Keratinocyte (primary cell): ENCODE measurements at regions not wholly inside any gene's neighbourhood (a gene's known extent, or its start where the extent isn't known, plus 50 kb on each side); places are given as distances from the start of the nearest gene placed in this dataset.

Experiments used
- DNase-seq: peaks from one replicate; pipeline ENCODE4 v3.0.0-alpha.2; 2011; ENCODE audit warnings: low read depth, missing footprints, low spot score
- FAIRE-seq: peaks from 2 replicates; lab custom pipeline; 2011; peaks lifted over from hg19 to GRCh38; lab: Jason Lieb, UNC
- H2AFZ ChIP-seq: 2 replicates; pipeline ENCODE4 v1.6.0; 2012; ENCODE audit warnings: low read length, control low read depth, inconsistent platforms; ENCODE audit not compliant: control insufficient read depth
- H3K27ac ChIP-seq: 2 replicates; pipeline ENCODE4 v1.5.1; 2011; ENCODE audit warnings: low read length; ENCODE audit not compliant: control insufficient read depth, insufficient read depth
- H3K27me3 ChIP-seq: 3 replicates; pipeline ENCODE4 v1.6.0; 2011; ENCODE audit warnings: low read length; ENCODE audit not compliant: control insufficient read depth, insufficient read depth; ENCODE audit errors: extremely low read depth
- H3K36me3 ChIP-seq, 2 experiments: 2 replicates in 1 of 2; 3 replicates in 1 of 2; pipeline ENCODE4 v1.5.1; 2011; ENCODE audit warnings: low read length in 2 of 2, mild to moderate bottlenecking in 1 of 2; ENCODE audit not compliant: control insufficient read depth in 2 of 2, insufficient read depth in 2 of 2; ENCODE audit errors: extremely low read depth in 1 of 2
- H3K4me1 ChIP-seq: 3 replicates; pipeline ENCODE4 v1.5.1; 2011; ENCODE audit warnings: low read length; ENCODE audit not compliant: control insufficient read depth, insufficient read depth; ENCODE audit errors: extremely low read depth
- H3K4me2 ChIP-seq: 3 replicates; pipeline ENCODE4 v1.6.0; 2011; ENCODE audit warnings: low read depth, low read length; ENCODE audit not compliant: control insufficient read depth, insufficient read depth; ENCODE audit errors: extremely low read depth
- H3K4me3 ChIP-seq, 3 experiments: fragments of 200-600 bp in 1 of 3; sonication (generic) in 1 of 3; 2 replicates in 2 of 3; 3 replicates in 1 of 3; pipeline ENCODE4 v1.5.1; 2011 to 2016; ENCODE audit warnings: low read length in 3 of 3, mild to moderate bottlenecking in 3 of 3, control low read depth in 2 of 3, inconsistent platforms in 1 of 3, low read depth in 1 of 3, mixed read lengths in 1 of 3, mixed run types in 1 of 3, moderate library complexity in 1 of 3; ENCODE audit not compliant: control insufficient read depth in 2 of 3, insufficient read depth in 2 of 3; ENCODE audit errors: extremely low read depth in 1 of 3
- H3K79me2 ChIP-seq: 2 replicates; pipeline ENCODE4 v1.6.0; 2012; ENCODE audit warnings: low read length; ENCODE audit not compliant: control insufficient read depth, insufficient read depth
- H3K9ac ChIP-seq: 3 replicates; pipeline ENCODE4 v1.6.0; 2011; ENCODE audit warnings: low read length; ENCODE audit not compliant: control insufficient read depth, insufficient read depth; ENCODE audit errors: extremely low read depth
- H3K9me1 ChIP-seq: 3 replicates; pipeline ENCODE4 v1.6.0; 2011; ENCODE audit warnings: low read length; ENCODE audit not compliant: control insufficient read depth, insufficient read depth; ENCODE audit errors: extremely low read depth
- H3K9me3 ChIP-seq: 2 replicates; pipeline ENCODE4 v1.5.1; 2012; ENCODE audit warnings: low read depth, low read length; ENCODE audit not compliant: control insufficient read depth
- H4K20me1 ChIP-seq: 3 replicates; pipeline ENCODE4 v1.6.0; 2011; ENCODE audit warnings: low read length; ENCODE audit not compliant: control insufficient read depth, insufficient read depth; ENCODE audit errors: extremely low read depth
- EZH2 ChIP-seq: IDR thresholded peaks from one replicate; pipeline ENCODE4 v1.6.1; 2012; ENCODE audit warnings: inconsistent platforms, mild to moderate bottlenecking, low read length, moderate library complexity
- dilution Hi-C: fragments of 300-500 bp; cut with MboI; formaldehyde crosslinking; loops from one replicate; pipeline ENCODE4 v1.7.0; 2020; ENCODE audit warnings: low sequenced_read_pairs; ENCODE audit not compliant: extremely low pct_ligation_motif_present
- TF ChIP-seq, protein P1 (sequence below), 3 experiments: IDR thresholded peaks in 1 of 3; conservative IDR thresholded peaks in 1 of 3; optimal IDR thresholded peaks in 1 of 3; 2 replicates in 2 of 3; 3 replicates in 1 of 3; pipeline versions ENCODE3 to v1.5.1; 2011; ENCODE audit warnings: low read length in 3 of 3, mild to moderate bottlenecking in 3 of 3, moderate library complexity in 2 of 3, control low read depth in 1 of 3, inconsistent platforms in 1 of 3; ENCODE audit not compliant: insufficient read depth in 2 of 3; ENCODE audit errors: extremely low read depth in 1 of 3

DNA sequence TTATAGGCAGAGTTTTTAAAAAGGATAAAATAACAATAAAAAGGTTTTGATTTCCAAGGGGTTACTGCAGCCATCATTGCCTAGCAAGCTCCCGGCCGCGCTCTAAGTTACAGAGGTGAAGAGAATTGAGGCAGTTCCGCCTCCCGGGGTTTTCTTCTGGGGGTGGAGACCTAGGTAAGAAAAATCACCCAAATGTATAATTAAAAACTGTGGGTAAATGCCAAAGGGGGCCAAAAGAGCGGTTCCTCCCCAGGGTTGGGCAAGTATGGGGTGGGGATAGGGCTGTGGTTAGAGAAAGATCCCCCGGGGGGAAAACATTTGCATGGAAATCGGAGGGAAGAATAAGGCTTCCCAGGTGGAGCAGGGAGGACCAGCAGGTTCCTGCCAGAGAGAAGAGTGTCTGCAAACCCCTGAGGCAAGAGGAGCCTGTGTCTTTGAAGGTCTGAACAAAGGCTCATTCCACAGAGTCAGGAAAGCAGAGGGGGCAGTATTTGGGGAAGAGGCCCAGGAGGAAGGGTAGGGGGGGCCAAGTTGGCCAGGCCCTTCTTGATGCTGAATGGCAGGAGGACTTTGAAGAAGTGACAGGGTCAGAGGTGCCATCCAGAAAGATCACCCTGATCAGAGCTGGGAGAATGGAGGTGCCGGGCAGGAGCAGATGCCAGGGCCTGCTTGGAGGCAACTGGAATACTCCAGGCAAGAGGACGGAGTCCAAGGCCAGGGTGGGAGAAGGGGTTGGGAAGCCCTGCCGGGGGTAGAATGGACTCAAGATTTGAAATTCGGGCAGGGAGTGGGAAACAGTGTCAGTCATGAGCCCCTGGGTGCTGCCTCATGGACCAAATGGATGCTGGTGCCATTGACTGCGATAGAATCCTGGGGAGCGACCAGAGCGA, 152.9 kb upstream of the RGMA start:
- FAIRE-seq, result no peak

DNA sequence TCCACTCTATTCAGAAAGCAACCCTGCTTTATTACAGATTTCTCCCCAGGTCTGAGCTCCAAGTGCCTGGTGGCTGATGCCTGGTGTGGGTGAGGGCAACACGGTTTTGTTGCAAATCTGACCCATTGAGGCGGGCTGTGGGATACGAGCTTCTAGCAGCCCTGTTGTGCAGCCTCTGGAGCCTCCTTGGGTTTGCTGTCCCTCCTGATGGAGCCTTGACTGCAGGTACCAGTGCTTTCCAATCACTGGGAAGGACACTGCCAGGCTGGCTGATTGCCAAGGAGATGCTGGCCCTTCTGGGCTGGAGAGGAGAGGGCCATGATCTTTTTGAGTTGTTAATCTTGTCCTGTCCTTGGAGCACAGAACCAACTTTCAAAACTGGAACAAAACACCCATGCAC, 151.0 kb upstream of the RGMA start:
- Histone ChIP-seq H3K4me3 (no peak overlapping the region), H3K79me2 (no peaks in the 10 kb centered on the region)

More for the DNA sequence above, 152.9 kb upstream of the RGMA start:
- Histone ChIP-seq H3K4me3 (no peak overlapping the region), H3K36me3 (no peaks in the 10 kb centered on the region), H2AFZ (no peak overlapping the region), H3K27me3 (no peaks in the 10 kb centered on the region), H3K9me1 (no peaks in the 10 kb centered on the region), H3K9me3 (no peaks in the 10 kb centered on the region), H3K4me2 (no peak overlapping the region), H3K4me1 (no peaks in the 10 kb centered on the region), H3K9ac (no peak overlapping the region), H3K27ac (no peak overlapping the region), H3K79me2 (no peaks in the 10 kb centered on the region), H4K20me1 (no peaks in the 10 kb centered on the region)
- dilution Hi-C loops, result no loop called here
- DNase-seq, result no peak
- no peak for TF ChIP-seq EZH2
- TF ChIP-seq, protein P1, sequence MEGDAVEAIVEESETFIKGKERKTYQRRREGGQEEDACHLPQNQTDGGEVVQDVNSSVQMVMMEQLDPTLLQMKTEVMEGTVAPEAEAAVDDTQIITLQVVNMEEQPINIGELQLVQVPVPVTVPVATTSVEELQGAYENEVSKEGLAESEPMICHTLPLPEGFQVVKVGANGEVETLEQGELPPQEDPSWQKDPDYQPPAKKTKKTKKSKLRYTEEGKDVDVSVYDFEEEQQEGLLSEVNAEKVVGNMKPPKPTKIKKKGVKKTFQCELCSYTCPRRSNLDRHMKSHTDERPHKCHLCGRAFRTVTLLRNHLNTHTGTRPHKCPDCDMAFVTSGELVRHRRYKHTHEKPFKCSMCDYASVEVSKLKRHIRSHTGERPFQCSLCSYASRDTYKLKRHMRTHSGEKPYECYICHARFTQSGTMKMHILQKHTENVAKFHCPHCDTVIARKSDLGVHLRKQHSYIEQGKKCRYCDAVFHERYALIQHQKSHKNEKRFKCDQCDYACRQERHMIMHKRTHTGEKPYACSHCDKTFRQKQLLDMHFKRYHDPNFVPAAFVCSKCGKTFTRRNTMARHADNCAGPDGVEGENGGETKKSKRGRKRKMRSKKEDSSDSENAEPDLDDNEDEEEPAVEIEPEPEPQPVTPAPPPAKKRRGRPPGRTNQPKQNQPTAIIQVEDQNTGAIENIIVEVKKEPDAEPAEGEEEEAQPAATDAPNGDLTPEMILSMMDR (optimal IDR thresholded peaks at IDR 0.05 in 1 of 3, IDR thresholded peaks at IDR 0.05 in 1 of 3, conservative IDR thresholded peaks at IDR 0.05 in 1 of 3; ENCODE audit: extremely low read depth in 1 of 3, insufficient read depth in 2 of 3, low read length in 3 of 3), result no peak

More for the DNA sequence above, 151.0 kb upstream of the RGMA start:
- Histone ChIP-seq H3K27ac (no peak overlapping the region), H3K36me3 (no peaks in the 10 kb centered on the region), H4K20me1 (no peaks in the 10 kb centered on the region), H3K9me3 (no peaks in the 10 kb centered on the region), H3K27me3 (no peaks in the 10 kb centered on the region), H3K4me1 (no peaks in the 10 kb centered on the region), H3K9ac (no peak overlapping the region), H3K4me2 (no peak overlapping the region), H2AFZ (no peak overlapping the region), H3K9me1 (no peaks in the 10 kb centered on the region)
- dilution Hi-C loops, result no loop called here
- DNase-seq (no peak), FAIRE-seq (no peak)
- TF ChIP-seq, protein P1 (optimal IDR thresholded peaks at IDR 0.05 in 1 of 3, IDR thresholded peaks at IDR 0.05 in 1 of 3, conservative IDR thresholded peaks at IDR 0.05 in 1 of 3; ENCODE audit: extremely low read depth in 1 of 3, insufficient read depth in 2 of 3, low read length in 3 of 3), result no peak
- no peak for TF ChIP-seq EZH2
